HG02610 (cell line): ENCODE measurements at regions not wholly inside any gene's neighbourhood (a gene's known extent, or its start where the extent isn't known, plus 50 kb on each side); places are given as distances from the start of the nearest gene placed in this dataset.
A peak's percentile ranks its signal among the peaks of the same experiment; 100 is the strongest.

Experiments used
- ATAC-seq: cut with Tn5 transposase; IDR thresholded peaks from one replicate; pipeline ENCODE4 v1.9.1; 2021; ENCODE audit warnings: mild to moderate bottlenecking, moderate library complexity; ENCODE audit not compliant: unreplicated experiment

- ATAC-seq: peak; percentile 28
These were observed 236.6 kb upstream of the MYOCD start for GRCh38 chr17:12429116-12429515.

GRCh38 chr17:12431188-12431587, 234.5 kb upstream of the MYOCD start:
- ATAC-seq: peak; percentile 92

- ATAC-seq: no peak
These were observed 227.5 kb upstream of the MYOCD start for GRCh38 chr17:12438212-12438611.

GRCh38 chr17:12438813-12439586, 226.7 kb upstream of the MYOCD start:
- ATAC-seq: no peak

GRCh38 chr17:12445331-12445730, 220.4 kb upstream of the MYOCD start:
- ATAC-seq: no peak

GRCh38 chr17:12457493-12457892, 208.2 kb upstream of the MYOCD start:
- ATAC-seq: no peak

GRCh38 chr17:12459736-12460135, 206.0 kb upstream of the MYOCD start:
- ATAC-seq: no peak

GRCh38 chr17:12463102-12463501, 202.6 kb upstream of the MYOCD start:
- ATAC-seq: no peak

GRCh38 chr17:12472252-12473173, 193.2 kb upstream of the MYOCD start:
- ATAC-seq: no peak

- no peak for ATAC-seq
These were observed 187.4 kb upstream of the MYOCD start for GRCh38 chr17:12478311-12478710.

- ATAC-seq: no peak
These were observed 180.3 kb upstream of the MYOCD start for GRCh38 chr17:12485361-12485906.

- no peak for ATAC-seq
These were observed 176.4 kb upstream of the MYOCD start for GRCh38 chr17:12489325-12489724.

- ATAC-seq: no peak
These were observed 173.2 kb upstream of the MYOCD start for GRCh38 chr17:12492450-12492849.

GRCh38 chr17:12505866-12506265, 159.8 kb upstream of the MYOCD start:
- no peak for ATAC-seq

GRCh38 chr17:12507026-12507595, 158.6 kb upstream of the MYOCD start:
- no peak for ATAC-seq

GRCh38 chr17:12509801-12510200, 155.9 kb upstream of the MYOCD start:
- no peak for ATAC-seq

GRCh38 chr17:12510535-12510934, 155.2 kb upstream of the MYOCD start:
- ATAC-seq: no peak

- ATAC-seq: no peak
These were observed 152.9 kb upstream of the MYOCD start for GRCh38 chr17:12512694-12513355.

- no peak for ATAC-seq
These were observed 151.1 kb upstream of the MYOCD start for GRCh38 chr17:12514596-12514995.

- no peak for ATAC-seq
These were observed 145.6 kb upstream of the MYOCD start for GRCh38 chr17:12519956-12520594.
